Mammary epithelial cell (primary cell): ENCODE measurements at regions not wholly inside any gene's neighbourhood (a gene's known extent, or its start where the extent isn't known, plus 50 kb on each side); places are given as distances from the start of the nearest gene placed in this dataset.

Source experiments
- CTCF ChIP-seq, 2 donors: IDR thresholded peaks in 1 of 2; conservative IDR thresholded peaks in 1 of 2; 2 replicates each; pipeline ENCODE4 v1.5.1; 2011 to 2012; ENCODE audit warnings: inconsistent platforms in 2 of 2, low read length in 2 of 2, mild to moderate bottlenecking in 2 of 2, control low read depth in 1 of 2, low read depth in 1 of 2; ENCODE audit not compliant: insufficient read depth in 1 of 2; ENCODE audit errors: extremely low read depth in 1 of 2
- EZH2 ChIP-seq: IDR thresholded peaks from 2 replicates; pipeline ENCODE4 v1.6.1; 2012; ENCODE audit warnings: low read length, inconsistent platforms, borderline replicate concordance

- TF ChIP-seq CTCF (conservative IDR thresholded peaks at IDR 0.05 in 1 of 2, IDR thresholded peaks at IDR 0.05 in 1 of 2; ENCODE audit: extremely low read depth in 1 of 2, insufficient read depth in 1 of 2, low read depth in 1 of 2, low read length in 2 of 2) (no peak), EZH2 (no peak)
Observed at GRCh38 chr1:212173567-212173966, 111.6 kb upstream of the PPP2R5A start.
